CD4-positive, alpha-beta memory T cell (primary cell): ENCODE measurements at regions not wholly inside any gene's neighbourhood (a gene's known extent, or its start where the extent isn't known, plus 50 kb on each side); places are given as distances from the start of the nearest gene placed in this dataset. TPM values are rescaled to one million over a fixed set of nuclear protein-coding genes. Genes with fewer than 3 reads are reported as not detected.
A peak's percentile ranks its signal among the peaks of the same experiment; 100 is the strongest.

ENCODE experiments used
- CTCF ChIA-PET: fragments of 350-600 bp; sonication (Branson Sonifier 250); formaldehyde crosslinking; loops from one replicate; lab custom pipeline; 2021; ENCODE audit warnings: inconsistent platforms; ENCODE audit not compliant: partially characterized antibody; lab: Charles Lee
- POLR2A ChIA-PET: fragments of 350-600 bp; sonication (Branson Sonifier 250); formaldehyde crosslinking; loops from one replicate; lab custom pipeline; 2021; ENCODE audit not compliant: partially characterized antibody; lab: Charles Lee
- DNase-seq, 5 donors: peaks; one replicate each; pipeline versions ENCODE4 v3.0.0 to v3.0.0-alpha.2; 2020 to 2022; ENCODE audit warnings: mixed read lengths in 1 of 5
- H3K27ac ChIP-seq: one replicate; pipeline ENCODE4 v1.7.0; 2013; ENCODE audit warnings: low read depth, low read length
- H3K27me3 ChIP-seq: 2 replicates; pipeline ENCODE4 v1.7.0; 2013; ENCODE audit warnings: mild to moderate bottlenecking, low read length, moderate library complexity; ENCODE audit not compliant: insufficient read depth
- H3K36me3 ChIP-seq: 2 replicates; pipeline ENCODE4 v1.7.0; 2013; ENCODE audit warnings: mild to moderate bottlenecking, low read length, moderate library complexity; ENCODE audit not compliant: insufficient read depth
- H3K4me1 ChIP-seq: 2 replicates; pipeline ENCODE4 v1.7.0; 2013; ENCODE audit warnings: mild to moderate bottlenecking, low read length, moderate library complexity; ENCODE audit not compliant: insufficient read depth
- H3K4me3 ChIP-seq, 2 donors: one replicate each; pipeline ENCODE4 v1.7.0; 2013; ENCODE audit warnings: low read length in 2 of 2, mild to moderate bottlenecking in 1 of 2
- H3K9me3 ChIP-seq, 2 donors: one replicate each; pipeline ENCODE4 v1.7.0; 2013; ENCODE audit warnings: low read length in 2 of 2, control low read depth in 1 of 2; ENCODE audit not compliant: control insufficient read depth in 1 of 2
- H3K27ac Mint-ChIP-seq, 7 donors: one replicate each; pipeline ENCODE4 v1.8.0; 2020 to 2021; ENCODE audit warnings: mixed read lengths in 7 of 7, mild to moderate bottlenecking in 6 of 7, inconsistent platforms in 3 of 7, moderate library complexity in 3 of 7
- H3K27me3 Mint-ChIP-seq, 2 donors: one replicate each; pipeline ENCODE4 v1.8.0; 2020 to 2021; ENCODE audit warnings: mixed read lengths in 2 of 2
- H3K36me3 Mint-ChIP-seq, 2 donors: one replicate each; pipeline ENCODE4 v1.8.0; 2020 to 2021; ENCODE audit warnings: mixed read lengths in 2 of 2, inconsistent platforms in 1 of 2, mild to moderate bottlenecking in 1 of 2
- H3K4me1 Mint-ChIP-seq, 4 donors: one replicate each; pipeline ENCODE4 v1.8.0; 2020 to 2021; ENCODE audit warnings: mixed read lengths in 4 of 4, mild to moderate bottlenecking in 1 of 4
- H3K4me3 Mint-ChIP-seq, 8 donors: one replicate each; pipeline ENCODE4 v1.8.0; 2020 to 2021; ENCODE audit warnings: mixed read lengths in 8 of 8, mild to moderate bottlenecking in 7 of 8, moderate library complexity in 6 of 8, inconsistent platforms in 3 of 8
- H3K9me3 Mint-ChIP-seq, 8 donors: one replicate each; pipeline ENCODE4 v1.8.0; 2020 to 2021; ENCODE audit warnings: mixed read lengths in 8 of 8, mild to moderate bottlenecking in 5 of 8, inconsistent platforms in 3 of 8, moderate library complexity in 1 of 8
- intact Hi-C: fragments of 100-400 bp; cut with micrococcal nuclease; formaldehyde crosslinking; loops from one replicate; pipeline ENCODE4 v1.15.1; 2023
- microRNA-seq: library from miRNA; unstranded; fragments of <30 nt; microRNA quantifications from one replicate; pipeline ENCODE4 v1.2.0, GENCODE V29; 2021; ENCODE audit warnings: borderline replicate concordance, borderline number of aligned reads, borderline microRNAs expressed, mixed read lengths

- ChIA-PET CTCF (interaction anchor here (0.6 kb wide), 1 partner anchor 20 kb away, joined by 3 read pairs; no protein-coding TSS in a partner anchor), POLR2A (no interaction called here)
- Mint-ChIP-seq H3K4me3 (no peak overlapping the region), H3K9me3 (no peaks in the 10 kb centered on the region), H3K36me3 (no peaks in the 10 kb centered on the region), H3K4me1 (no peaks in the 10 kb centered on the region), H3K27ac (no peak overlapping the region), H3K27me3 (no peaks in the 10 kb centered on the region)
- H3K36me3 ChIP-seq = no peaks in the 10 kb centered on the region
- DNase-seq = no peak
- intact Hi-C loops = no loop called here
- no peak overlapping the region for H3K4me3 ChIP-seq
- H3K27me3 ChIP-seq = no peaks in the 10 kb centered on the region
- H3K9me3 ChIP-seq = no peaks in the 10 kb centered on the region
- no peak overlapping the region for H3K27ac ChIP-seq
- peaks cover 14% of the 10 kb centered on the region for H3K4me1 ChIP-seq
Measured at GRCh38 chr21:35106246-35106835, 57.2 kb upstream of the RUNX1 start.

- no peak overlapping the region for H3K27ac ChIP-seq
- H3K27ac Mint-ChIP-seq = no peak overlapping the region
- intact Hi-C loops = no loop called here
- H3K4me1 ChIP-seq = peaks cover 14% of the 10 kb centered on the region
- H3K27me3 Mint-ChIP-seq = no peaks in the 10 kb centered on the region
- CTCF ChIA-PET = no interaction called here
- no peaks in the 10 kb centered on the region for H3K9me3 Mint-ChIP-seq
- no peak overlapping the region for H3K4me3 Mint-ChIP-seq
- POLR2A ChIA-PET = interaction anchor here (1.1 kb wide), 1 partner anchor 56 kb away, joined by 4 read pairs; no protein-coding TSS in a partner anchor
- no peaks in the 10 kb centered on the region for H3K4me1 Mint-ChIP-seq
- H3K36me3 Mint-ChIP-seq = no peaks in the 10 kb centered on the region
- no peaks in the 10 kb centered on the region for H3K36me3 ChIP-seq
- H3K27me3 ChIP-seq = no peaks in the 10 kb centered on the region
- peak; percentile 37 to 49 (median 49) for DNase-seq
- H3K4me3 ChIP-seq = no peak overlapping the region
- no peaks in the 10 kb centered on the region for H3K9me3 ChIP-seq
Measured at GRCh38 chr21:35102488-35103371, 53.6 kb upstream of the RUNX1 start.

- CTCF ChIA-PET = no interaction called here
- H3K9me3 Mint-ChIP-seq = no peaks in the 10 kb centered on the region
- no peak overlapping the region for H3K4me3 Mint-ChIP-seq
- no peaks in the 10 kb centered on the region for H3K4me1 Mint-ChIP-seq
- Histone ChIP-seq H3K4me1 (peaks cover 14% of the 10 kb centered on the region), H3K27me3 (no peaks in the 10 kb centered on the region), H3K36me3 (no peaks in the 10 kb centered on the region), H3K27ac (no peak overlapping the region), H3K4me3 (no peak overlapping the region), H3K9me3 (no peaks in the 10 kb centered on the region)
- POLR2A ChIA-PET = interaction anchor here (0.7 kb wide), 2 partner anchors 52 to 53 kb away, joined by 3 read pairs; no protein-coding TSS in a partner anchor
- intact Hi-C loops = no loop called here
- no peak for DNase-seq
- no peaks in the 10 kb centered on the region for H3K27me3 Mint-ChIP-seq
- H3K27ac Mint-ChIP-seq = no peak overlapping the region
- no peaks in the 10 kb centered on the region for H3K36me3 Mint-ChIP-seq
Measured at GRCh38 chr21:35100349-35100811, 51.3 kb upstream of the RUNX1 start.

GRCh38 chr21:35099310-35099709 is 50.2 kb upstream of the RUNX1 start:
- Histone ChIP-seq H3K9me3 (no peaks in the 10 kb centered on the region), H3K4me1 (peaks cover 14% of the 10 kb centered on the region), H3K27me3 (no peaks in the 10 kb centered on the region), H3K4me3 (no peak overlapping the region), H3K27ac (no peak overlapping the region), H3K36me3 (no peaks in the 10 kb centered on the region)
- Mint-ChIP-seq H3K4me3 (no peak overlapping the region), H3K36me3 (no peaks in the 10 kb centered on the region), H3K9me3 (no peaks in the 10 kb centered on the region), H3K27ac (no peak overlapping the region), H3K4me1 (no peaks in the 10 kb centered on the region), H3K27me3 (no peaks in the 10 kb centered on the region)
- intact Hi-C loops = no loop called here
- POLR2A ChIA-PET = no interaction called here
- no peak for DNase-seq
- CTCF ChIA-PET = no interaction called here

Small RNA genes lying in the stretch of these regions (microRNA-seq; reads per million reads assigned to microRNA genes)
- not detected for gene MIR802
